WTC11 (cell line): ENCODE measurements at regions not wholly inside any gene's neighbourhood (a gene's known extent, or its start where the extent isn't known, plus 50 kb on each side); places are given as distances from the start of the nearest gene placed in this dataset.

Source experiments
- ATAC-seq: fragments of 200-7000 bp; cut with Tn5 transposase; 2 replicates; pipeline ENCODE4 v1.10.0; 2021; ENCODE audit warnings: mild to moderate bottlenecking, moderate library complexity
- CTCF ChIA-PET: fragments of 300-600 bp; sonication (Branson Sonifier 250); formaldehyde crosslinking; loops from one replicate; lab custom pipeline; 2021; ENCODE audit warnings: antibody characterized with exemption; lab: Charles Lee
- POLR2A ChIA-PET: fragments of 350-600 bp; sonication (Branson Sonifier 250); formaldehyde crosslinking; loops from one replicate; lab custom pipeline; 2021; ENCODE audit warnings: antibody characterized with exemption; lab: Charles Lee
- DNase-seq: peaks from one replicate; pipeline ENCODE4 v3.0.0; 2021; ENCODE audit warnings: low spot score
- H3K27ac Mint-ChIP-seq: 2 replicates; pipeline ENCODE4 v1.8.0; 2021; ENCODE audit warnings: mixed read lengths
- H3K27me3 Mint-ChIP-seq: 2 replicates; pipeline ENCODE4 v1.8.0; 2021; ENCODE audit warnings: low read depth, mild to moderate bottlenecking, moderate library complexity, mixed read lengths
- H3K36me3 Mint-ChIP-seq: 2 replicates; pipeline ENCODE4 v1.8.0; 2021; ENCODE audit warnings: mixed read lengths
- H3K4me1 Mint-ChIP-seq: 2 replicates; pipeline ENCODE4 v1.8.0; 2022; ENCODE audit warnings: mixed read lengths
- H3K4me3 Mint-ChIP-seq: 2 replicates; pipeline ENCODE4 v1.8.0; 2021; ENCODE audit warnings: mild to moderate bottlenecking, moderate library complexity, mixed read lengths
- H3K9me3 Mint-ChIP-seq: 2 replicates; pipeline ENCODE4 v1.8.0; 2021; ENCODE audit warnings: mixed read lengths
- AFF4 ChIP-seq: sonication (generic); formaldehyde crosslinking; IDR thresholded peaks from 2 replicates; pipeline ENCODE4 v1.8.1; 2023; ENCODE audit warnings: mild to moderate bottlenecking, missing genetic modification reagents, borderline replicate concordance
- ARID4B ChIP-seq: sonication (generic); formaldehyde crosslinking; IDR thresholded peaks from 2 replicates; pipeline ENCODE4 v1.8.0; 2023; ENCODE audit warnings: missing genetic modification reagents, mild to moderate bottlenecking, borderline replicate concordance
- CBFB ChIP-seq: sonication (generic); formaldehyde crosslinking; IDR thresholded peaks from 2 replicates; pipeline ENCODE4 v1.8.1; 2022; ENCODE audit warnings: mild to moderate bottlenecking, low read depth, missing genetic modification reagents
- CREB1 ChIP-seq: sonication (generic); formaldehyde crosslinking; IDR thresholded peaks from 2 replicates; pipeline ENCODE4 v1.8.0; 2023; ENCODE audit warnings: mild to moderate bottlenecking, missing genetic modification reagents
- E2F4 ChIP-seq: sonication (generic); formaldehyde crosslinking; IDR thresholded peaks from 2 replicates; pipeline ENCODE4 v1.8.1; 2022; ENCODE audit warnings: low read depth, mild to moderate bottlenecking, moderate library complexity, missing genetic modification reagents, borderline replicate concordance
- E2F5 ChIP-seq: sonication (generic); formaldehyde crosslinking; IDR thresholded peaks from 2 replicates; pipeline ENCODE4 v1.8.1; 2022; ENCODE audit warnings: mild to moderate bottlenecking, moderate library complexity, missing genetic modification reagents
- ELF4 ChIP-seq: sonication (generic); formaldehyde crosslinking; IDR thresholded peaks from 2 replicates; pipeline ENCODE4 v1.8.1; 2022; ENCODE audit warnings: low read depth, mild to moderate bottlenecking, moderate library complexity, missing genetic modification reagents
- ESRRA ChIP-seq: sonication (generic); formaldehyde crosslinking; IDR thresholded peaks from 2 replicates; pipeline ENCODE4 v1.8.1; 2022; ENCODE audit warnings: mild to moderate bottlenecking, missing genetic modification reagents, borderline replicate concordance
- GRHL2 ChIP-seq: fragments of 250-450 bp; sonication (Bioruptor Pico); IDR thresholded peaks from 2 replicates; pipeline ENCODE4 v1.8.0; 2022; ENCODE audit warnings: mild to moderate bottlenecking, moderate library complexity; ENCODE audit not compliant: insufficient replicate concordance, severe bottlenecking
- HMGXB4 ChIP-seq: sonication (generic); formaldehyde crosslinking; IDR thresholded peaks from 2 replicates; pipeline ENCODE4 v1.8.1; 2023; ENCODE audit warnings: mild to moderate bottlenecking, moderate library complexity, missing genetic modification reagents
- KAT7 ChIP-seq: sonication (generic); formaldehyde crosslinking; IDR thresholded peaks from 2 replicates; pipeline ENCODE4 v1.8.1; 2023; ENCODE audit warnings: missing genetic modification reagents, mild to moderate bottlenecking, borderline replicate concordance
- MLX ChIP-seq: sonication (generic); formaldehyde crosslinking; IDR thresholded peaks from 2 replicates; pipeline ENCODE4 v1.8.1; 2023; ENCODE audit warnings: mild to moderate bottlenecking, missing genetic modification reagents, moderate library complexity
- NFATC4 ChIP-seq: fragments of 250-450 bp; sonication (Bioruptor Pico); IDR thresholded peaks from 2 replicates; pipeline ENCODE4 v1.9.0; 2021; ENCODE audit warnings: mild to moderate bottlenecking
- NR1H2 ChIP-seq: sonication (generic); formaldehyde crosslinking; IDR thresholded peaks from 2 replicates; pipeline ENCODE4 v1.9.0; 2021; ENCODE audit warnings: mild to moderate bottlenecking, moderate library complexity, missing genetic modification reagents
- PRRX2 ChIP-seq: fragments of 250-450 bp; sonication (Bioruptor Pico); IDR thresholded peaks from 2 replicates; pipeline ENCODE4 v1.8.0; 2021; ENCODE audit warnings: mild to moderate bottlenecking
- SOX15 ChIP-seq: fragments of 250-450 bp; sonication (Bioruptor Pico); IDR thresholded peaks from 2 replicates; pipeline ENCODE4 v1.9.0; 2021; ENCODE audit warnings: mild to moderate bottlenecking
- TEAD4 ChIP-seq: sonication (generic); formaldehyde crosslinking; IDR thresholded peaks from 2 replicates; pipeline ENCODE4 v1.8.0; 2022; ENCODE audit warnings: mild to moderate bottlenecking, missing genetic modification reagents
- USF1 ChIP-seq: sonication (generic); formaldehyde crosslinking; IDR thresholded peaks from 2 replicates; pipeline ENCODE4 v1.8.0; 2022; ENCODE audit warnings: mild to moderate bottlenecking, missing genetic modification reagents
- ZNF138 ChIP-seq: sonication (generic); formaldehyde crosslinking; conservative IDR thresholded peaks from 2 replicates; pipeline ENCODE4 v1.8.1; 2022; ENCODE audit warnings: mild to moderate bottlenecking, moderate library complexity, missing genetic modification reagents
- ZNF232 ChIP-seq: sonication (generic); formaldehyde crosslinking; IDR thresholded peaks from 2 replicates; pipeline ENCODE4 v1.8.0; 2022; ENCODE audit warnings: mild to moderate bottlenecking, missing genetic modification reagents
- ZNF263 ChIP-seq: sonication (generic); formaldehyde crosslinking; IDR thresholded peaks from 2 replicates; pipeline ENCODE4 v1.8.1; 2022; ENCODE audit warnings: low read depth, mild to moderate bottlenecking, moderate library complexity, missing genetic modification reagents
- ZNF423 ChIP-seq: fragments of 250-450 bp; sonication (Bioruptor Pico); IDR thresholded peaks from 2 replicates; pipeline ENCODE4 v2.1.2; 2022; ENCODE audit warnings: mild to moderate bottlenecking, moderate library complexity

GRCh38 chr2:47636176-47636575, 65.4 kb upstream of the KCNK12 start (continued):
- TF ChIP-seq E2F5 (CRISPR knock-in tag) (no peak), PRRX2 (CRISPR knock-in tag) (no peak), CBFB (CRISPR knock-in tag) (no peak), CREB1 (CRISPR knock-in tag) (no peak), ESRRA (CRISPR knock-in tag) (no peak), AFF4 (CRISPR knock-in tag) (no peak), ARID4B (CRISPR knock-in tag) (no peak), E2F4 (CRISPR knock-in tag) (no peak)
- TF ChIP-seq, all 79 proteins: peak for 0

GRCh38 chr2:47632754-47633153, 62.0 kb upstream of the KCNK12 start:
- no peak overlapping the region for H3K4me3 Mint-ChIP-seq
- TF ChIP-seq SOX15 (CRISPR knock-in tag), result no peak
- TF ChIP-seq ZNF263 (CRISPR knock-in tag), result no peak
- TF ChIP-seq TEAD4 (CRISPR knock-in tag), result no peak
- no peak for TF ChIP-seq KAT7
- no peak for TF ChIP-seq ELF4 (CRISPR knock-in tag)
- TF ChIP-seq ZNF138 (CRISPR knock-in tag), result no peak
- no peak for TF ChIP-seq GRHL2 (CRISPR knock-in tag)
- no peak for TF ChIP-seq USF1 (CRISPR knock-in tag)
- TF ChIP-seq ZNF232 (CRISPR knock-in tag), result no peak
- no peak for TF ChIP-seq HMGXB4
- TF ChIP-seq CREB1 (CRISPR knock-in tag), result no peak
- TF ChIP-seq MLX, result no peak
- no peak for TF ChIP-seq NFATC4 (CRISPR knock-in tag)
- no peak for TF ChIP-seq E2F4 (CRISPR knock-in tag)
- no peak for TF ChIP-seq ZNF423 (CRISPR knock-in tag)
- TF ChIP-seq NR1H2 (CRISPR knock-in tag), result no peak
- no peak for DNase-seq
- no peaks in the 10 kb centered on the region for H3K36me3 Mint-ChIP-seq
- peaks cover 7% of the 10 kb centered on the region; the same call in 1 of the 2 replicates for H3K9me3 Mint-ChIP-seq
- ChIA-PET CTCF (interaction anchor here (1.3 to 3.2 kb wide), 2 partner anchors 22 to 135 kb away, joined by 3 to 17 read pairs; no protein-coding TSS in a partner anchor), POLR2A (no interaction called here)
- no peak for ATAC-seq
- 0 out of 2 replicates have a peak overlapping the region, but pooled peaks have one; percentile 42 for H3K27ac Mint-ChIP-seq
- H3K4me1 Mint-ChIP-seq, result peaks cover 40% of the 10 kb centered on the region
- peaks cover 3% of the 10 kb centered on the region for H3K27me3 Mint-ChIP-seq
